Prostate gland (tissue), 2 donors: ENCODE measurements at regions not wholly inside any gene's neighbourhood (a gene's known extent, or its start where the extent isn't known, plus 50 kb on each side); places are given as distances from the start of the nearest gene placed in this dataset.

ENCODE experiments used
- POLR2AphosphoS5 ChIP-seq: sonication (generic); formaldehyde crosslinking; IDR thresholded peaks from one replicate; pipeline ENCODE4 v1.6.1; 2017; ENCODE audit warnings: antibody characterized with exemption
- TF ChIP-seq, protein P1 (sequence below), 4 experiments: fragments of 200-600 bp in 2 of 4; fragments of 450-650 bp in 2 of 4; sonication (generic) in 2 of 4; IDR thresholded peaks; 1 replicate in 3 of 4; 2 replicates in 1 of 4; pipeline ENCODE4 v1.5.1; 2016 to 2019; ENCODE audit warnings: antibody characterized with exemption in 4 of 4, mild to moderate bottlenecking in 2 of 4, moderate library complexity in 2 of 4

- TF ChIP-seq, protein P1, sequence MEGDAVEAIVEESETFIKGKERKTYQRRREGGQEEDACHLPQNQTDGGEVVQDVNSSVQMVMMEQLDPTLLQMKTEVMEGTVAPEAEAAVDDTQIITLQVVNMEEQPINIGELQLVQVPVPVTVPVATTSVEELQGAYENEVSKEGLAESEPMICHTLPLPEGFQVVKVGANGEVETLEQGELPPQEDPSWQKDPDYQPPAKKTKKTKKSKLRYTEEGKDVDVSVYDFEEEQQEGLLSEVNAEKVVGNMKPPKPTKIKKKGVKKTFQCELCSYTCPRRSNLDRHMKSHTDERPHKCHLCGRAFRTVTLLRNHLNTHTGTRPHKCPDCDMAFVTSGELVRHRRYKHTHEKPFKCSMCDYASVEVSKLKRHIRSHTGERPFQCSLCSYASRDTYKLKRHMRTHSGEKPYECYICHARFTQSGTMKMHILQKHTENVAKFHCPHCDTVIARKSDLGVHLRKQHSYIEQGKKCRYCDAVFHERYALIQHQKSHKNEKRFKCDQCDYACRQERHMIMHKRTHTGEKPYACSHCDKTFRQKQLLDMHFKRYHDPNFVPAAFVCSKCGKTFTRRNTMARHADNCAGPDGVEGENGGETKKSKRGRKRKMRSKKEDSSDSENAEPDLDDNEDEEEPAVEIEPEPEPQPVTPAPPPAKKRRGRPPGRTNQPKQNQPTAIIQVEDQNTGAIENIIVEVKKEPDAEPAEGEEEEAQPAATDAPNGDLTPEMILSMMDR (IDR thresholded peaks at IDR 0.05): no peak
- TF ChIP-seq POLR2AphosphoS5: no peak
Measured at GRCh38 chrX:43279341-43279808, 376.7 kb upstream of the MAOA start.
